ENCODE measurements at regions not wholly inside any gene's neighbourhood (a gene's known extent, or its start where the extent isn't known, plus 50 kb on each side); places are given as distances from the start of the nearest gene placed in this dataset.
"Not testable (repeated sequence)": the region's sequence is repeated elsewhere in the genome, so short reads cannot be mapped to it uniquely, and the experiment has no call there.

DNA sequence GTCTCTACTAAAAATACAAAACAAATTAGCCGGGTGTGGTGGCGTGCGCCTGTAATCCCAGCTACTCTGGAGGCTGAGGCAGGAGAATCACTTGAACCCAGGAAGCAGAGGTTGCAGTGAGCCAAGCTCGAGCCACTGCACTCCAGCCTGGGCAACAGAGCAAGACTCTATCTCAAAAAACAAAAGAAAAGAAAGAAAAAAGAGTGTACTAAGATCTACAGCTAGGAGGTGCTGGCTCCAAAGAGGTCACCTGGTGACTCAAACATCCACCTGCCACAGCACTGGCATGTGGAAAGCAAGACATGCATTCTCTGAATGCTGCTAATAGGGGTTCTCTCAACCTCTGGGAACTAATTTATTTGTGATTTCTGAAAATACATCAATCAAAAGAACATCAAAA lies 167.5 kb upstream of the MARCKS start:
- TF ChIP-seq, protein P1, sequence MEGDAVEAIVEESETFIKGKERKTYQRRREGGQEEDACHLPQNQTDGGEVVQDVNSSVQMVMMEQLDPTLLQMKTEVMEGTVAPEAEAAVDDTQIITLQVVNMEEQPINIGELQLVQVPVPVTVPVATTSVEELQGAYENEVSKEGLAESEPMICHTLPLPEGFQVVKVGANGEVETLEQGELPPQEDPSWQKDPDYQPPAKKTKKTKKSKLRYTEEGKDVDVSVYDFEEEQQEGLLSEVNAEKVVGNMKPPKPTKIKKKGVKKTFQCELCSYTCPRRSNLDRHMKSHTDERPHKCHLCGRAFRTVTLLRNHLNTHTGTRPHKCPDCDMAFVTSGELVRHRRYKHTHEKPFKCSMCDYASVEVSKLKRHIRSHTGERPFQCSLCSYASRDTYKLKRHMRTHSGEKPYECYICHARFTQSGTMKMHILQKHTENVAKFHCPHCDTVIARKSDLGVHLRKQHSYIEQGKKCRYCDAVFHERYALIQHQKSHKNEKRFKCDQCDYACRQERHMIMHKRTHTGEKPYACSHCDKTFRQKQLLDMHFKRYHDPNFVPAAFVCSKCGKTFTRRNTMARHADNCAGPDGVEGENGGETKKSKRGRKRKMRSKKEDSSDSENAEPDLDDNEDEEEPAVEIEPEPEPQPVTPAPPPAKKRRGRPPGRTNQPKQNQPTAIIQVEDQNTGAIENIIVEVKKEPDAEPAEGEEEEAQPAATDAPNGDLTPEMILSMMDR (IDR thresholded peaks at IDR 0.05), result peak; percentile 11; the same call in 1 of the 3 replicates
- TF ChIP-seq EP300 (IDR thresholded peaks at IDR 0.05); REST (IDR thresholded peaks at IDR 0.05); JUNB (IDR thresholded peaks at IDR 0.05); HDAC2 (IDR thresholded peaks at IDR 0.05); POLR2A (IDR thresholded peaks at IDR 0.05; ENCODE audit: low read length); TFCP2L1 (CRISPR knock-in tag; IDR thresholded peaks at IDR 0.05); NR3C1 (IDR thresholded peaks at IDR 0.05); HOXA7 (CRISPR knock-in tag; IDR thresholded peaks at IDR 0.05): not testable (repeated sequence)

Data from A549 (cell line).